ENCODE measurements at regions not wholly inside any gene's neighbourhood (a gene's known extent, or its start where the extent isn't known, plus 50 kb on each side); places are given as distances from the start of the nearest gene placed in this dataset.

DNA sequence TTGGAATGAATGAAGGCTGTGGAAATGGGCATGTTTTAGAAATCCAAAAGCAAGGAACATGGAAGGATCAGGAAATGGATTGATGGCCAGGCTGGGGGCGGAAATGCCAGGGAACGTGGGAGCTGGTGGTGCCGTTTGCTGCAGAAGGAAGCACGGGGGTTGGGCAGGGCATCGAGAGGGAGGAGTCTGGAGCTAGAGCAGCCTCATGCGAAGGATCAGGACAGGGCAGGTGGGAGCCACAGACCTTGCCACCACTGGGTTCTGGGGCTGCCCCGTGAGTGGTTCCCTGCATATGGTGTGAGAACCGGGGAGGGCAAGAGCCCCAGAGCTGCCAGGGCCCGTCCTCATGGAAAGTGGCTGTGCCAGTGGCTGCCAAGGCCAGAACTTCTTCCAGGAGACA lies 193.8 kb upstream of the ZNF32 start:
- TF ChIP-seq, protein P1, sequence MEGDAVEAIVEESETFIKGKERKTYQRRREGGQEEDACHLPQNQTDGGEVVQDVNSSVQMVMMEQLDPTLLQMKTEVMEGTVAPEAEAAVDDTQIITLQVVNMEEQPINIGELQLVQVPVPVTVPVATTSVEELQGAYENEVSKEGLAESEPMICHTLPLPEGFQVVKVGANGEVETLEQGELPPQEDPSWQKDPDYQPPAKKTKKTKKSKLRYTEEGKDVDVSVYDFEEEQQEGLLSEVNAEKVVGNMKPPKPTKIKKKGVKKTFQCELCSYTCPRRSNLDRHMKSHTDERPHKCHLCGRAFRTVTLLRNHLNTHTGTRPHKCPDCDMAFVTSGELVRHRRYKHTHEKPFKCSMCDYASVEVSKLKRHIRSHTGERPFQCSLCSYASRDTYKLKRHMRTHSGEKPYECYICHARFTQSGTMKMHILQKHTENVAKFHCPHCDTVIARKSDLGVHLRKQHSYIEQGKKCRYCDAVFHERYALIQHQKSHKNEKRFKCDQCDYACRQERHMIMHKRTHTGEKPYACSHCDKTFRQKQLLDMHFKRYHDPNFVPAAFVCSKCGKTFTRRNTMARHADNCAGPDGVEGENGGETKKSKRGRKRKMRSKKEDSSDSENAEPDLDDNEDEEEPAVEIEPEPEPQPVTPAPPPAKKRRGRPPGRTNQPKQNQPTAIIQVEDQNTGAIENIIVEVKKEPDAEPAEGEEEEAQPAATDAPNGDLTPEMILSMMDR (IDR thresholded peaks at IDR 0.05; ENCODE audit: low read length), result no peak
- no peak for TF ChIP-seq EZH2 (optimal IDR thresholded peaks at IDR 0.05; ENCODE audit: low read depth, low read length)
